Endodermal cell (in vitro differentiated cells): ENCODE measurements at regions not wholly inside any gene's neighbourhood (a gene's known extent, or its start where the extent isn't known, plus 50 kb on each side); places are given as distances from the start of the nearest gene placed in this dataset.

Source experiments
- DNase-seq: peaks from one replicate; pipeline ENCODE4 v3.0.0-alpha.2; 2017
- H3K27ac ChIP-seq: 2 replicates; pipeline ENCODE4 v1.5.1; 2013; ENCODE audit warnings: mild to moderate bottlenecking, low read depth, low read length, moderate library complexity
- H3K27me3 ChIP-seq: 2 replicates; pipeline ENCODE4 v1.6.1; 2013; ENCODE audit warnings: mild to moderate bottlenecking, low read length, moderate library complexity; ENCODE audit not compliant: insufficient read depth, control insufficient read depth, poor library complexity, severe bottlenecking
- H3K36me3 ChIP-seq: 2 replicates; pipeline ENCODE4 v1.7.0; 2013; ENCODE audit warnings: mild to moderate bottlenecking, low read length, moderate library complexity; ENCODE audit not compliant: control insufficient read depth, insufficient read depth
- H3K4me1 ChIP-seq: one replicate; pipeline ENCODE4 v1.7.0; 2013; ENCODE audit warnings: low read length; ENCODE audit not compliant: control insufficient read depth, insufficient read depth
- H3K4me3 ChIP-seq: 2 replicates; pipeline ENCODE4 v1.5.1; 2013; ENCODE audit warnings: mild to moderate bottlenecking, low read length, moderate library complexity
- H3K9ac ChIP-seq: 2 replicates; pipeline ENCODE4 v1.6.1; 2013; ENCODE audit warnings: mild to moderate bottlenecking, low read length, moderate library complexity; ENCODE audit not compliant: poor library complexity, severe bottlenecking; ENCODE audit errors: extremely low read depth
- H3K9me3 ChIP-seq: 2 replicates; pipeline ENCODE4 v1.6.1; 2013; ENCODE audit warnings: mild to moderate bottlenecking, low read length, moderate library complexity; ENCODE audit not compliant: control insufficient read depth
- H3K27ac Mint-ChIP-seq: 2 replicates; pipeline ENCODE4 v1.8.0; 2020; ENCODE audit warnings: mixed read lengths
- H3K27me3 Mint-ChIP-seq: 2 replicates; pipeline ENCODE4 v1.8.0; 2021; ENCODE audit warnings: mild to moderate bottlenecking, mixed read lengths; ENCODE audit not compliant: insufficient read depth
- H3K36me3 Mint-ChIP-seq: 2 replicates; pipeline ENCODE4 v1.8.0; 2020; ENCODE audit warnings: low read depth, mixed read lengths
- H3K4me1 Mint-ChIP-seq: 2 replicates; pipeline ENCODE4 v1.8.0; 2020; ENCODE audit warnings: mixed read lengths
- H3K4me3 Mint-ChIP-seq: 2 replicates; pipeline ENCODE4 v1.8.0; 2020; ENCODE audit warnings: mild to moderate bottlenecking, moderate library complexity, mixed read lengths
- H3K9me3 Mint-ChIP-seq: 2 replicates; pipeline ENCODE4 v1.8.0; 2020; ENCODE audit warnings: mild to moderate bottlenecking, mixed read lengths
- WGBS, 2 experiments: methylation state at CpG; one replicate each; pipeline versions ENCODE4 v1.1.5 to v1.1.7; 2013; ENCODE audit warnings: missing lambda C conversion rate in 2 of 2, mixed read lengths in 1 of 2; ENCODE audit not compliant: insufficient coverage in 1 of 2, insufficient read length in 1 of 2; 5-methylcytosine and 5-hydroxymethylcytosine counted together
- TF ChIP-seq, protein P1 (sequence below): fragments of 200-600 bp; sonication (generic); conservative IDR thresholded peaks from 2 replicates; pipeline ENCODE4 v1.5.0; 2021; ENCODE audit warnings: antibody characterized with exemption, mild to moderate bottlenecking

- no peak overlapping the region for H3K4me3 Mint-ChIP-seq
- H3K27ac Mint-ChIP-seq: no peak overlapping the region
- peaks cover 12% of the 10 kb centered on the region for H3K4me1 ChIP-seq
- peaks cover 20% of the 10 kb centered on the region for H3K4me1 Mint-ChIP-seq
- H3K36me3 Mint-ChIP-seq: no peaks in the 10 kb centered on the region
- 57 to 83% methylated on average over 1 to 3 of the region's 3 CpGs for WGBS, 2 experiments
- no peak overlapping the region for H3K4me3 ChIP-seq
- H3K27me3 Mint-ChIP-seq: peaks cover 9% of the 10 kb centered on the region
- no peak overlapping the region for H3K9ac ChIP-seq
- no peak overlapping the region for H3K27ac ChIP-seq
- H3K36me3 ChIP-seq: no peaks in the 10 kb centered on the region
- H3K27me3 ChIP-seq: no peaks in the 10 kb centered on the region
- H3K9me3 Mint-ChIP-seq: no peaks in the 10 kb centered on the region
- no peak for DNase-seq
- TF ChIP-seq, protein P1, sequence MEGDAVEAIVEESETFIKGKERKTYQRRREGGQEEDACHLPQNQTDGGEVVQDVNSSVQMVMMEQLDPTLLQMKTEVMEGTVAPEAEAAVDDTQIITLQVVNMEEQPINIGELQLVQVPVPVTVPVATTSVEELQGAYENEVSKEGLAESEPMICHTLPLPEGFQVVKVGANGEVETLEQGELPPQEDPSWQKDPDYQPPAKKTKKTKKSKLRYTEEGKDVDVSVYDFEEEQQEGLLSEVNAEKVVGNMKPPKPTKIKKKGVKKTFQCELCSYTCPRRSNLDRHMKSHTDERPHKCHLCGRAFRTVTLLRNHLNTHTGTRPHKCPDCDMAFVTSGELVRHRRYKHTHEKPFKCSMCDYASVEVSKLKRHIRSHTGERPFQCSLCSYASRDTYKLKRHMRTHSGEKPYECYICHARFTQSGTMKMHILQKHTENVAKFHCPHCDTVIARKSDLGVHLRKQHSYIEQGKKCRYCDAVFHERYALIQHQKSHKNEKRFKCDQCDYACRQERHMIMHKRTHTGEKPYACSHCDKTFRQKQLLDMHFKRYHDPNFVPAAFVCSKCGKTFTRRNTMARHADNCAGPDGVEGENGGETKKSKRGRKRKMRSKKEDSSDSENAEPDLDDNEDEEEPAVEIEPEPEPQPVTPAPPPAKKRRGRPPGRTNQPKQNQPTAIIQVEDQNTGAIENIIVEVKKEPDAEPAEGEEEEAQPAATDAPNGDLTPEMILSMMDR: no peak
- H3K9me3 ChIP-seq: no peaks in the 10 kb centered on the region
Observed at GRCh38 chr6:20328924-20329300, 72.8 kb upstream of the E2F3 start.

DNA sequence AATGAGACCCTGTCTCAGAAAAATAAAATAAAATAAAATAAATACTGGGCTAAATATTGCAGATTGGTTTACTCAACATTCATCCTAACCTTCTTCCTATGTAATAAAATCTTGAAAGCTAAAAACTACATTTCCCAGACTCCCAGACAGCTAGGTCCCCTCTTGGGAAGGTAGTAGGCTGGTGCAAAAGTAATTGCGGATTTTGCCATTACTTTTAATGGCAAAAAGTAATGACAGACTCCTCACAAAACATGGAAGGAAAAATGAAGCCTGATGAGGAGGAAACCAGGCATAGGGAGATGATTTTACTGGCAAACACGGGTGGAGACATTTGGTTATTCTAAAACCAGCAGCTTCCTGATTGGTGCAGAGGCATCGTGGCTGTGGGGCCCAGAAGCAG is 70.6 kb upstream of the E2F3 start:
- Mint-ChIP-seq H3K27ac (no peak overlapping the region), H3K27me3 (peaks cover 9% of the 10 kb centered on the region), H3K9me3 (no peaks in the 10 kb centered on the region), H3K36me3 (no peaks in the 10 kb centered on the region), H3K4me1 (peaks cover 22% of the 10 kb centered on the region), H3K4me3 (no peak overlapping the region)
- Histone ChIP-seq H3K4me3 (no peak overlapping the region), H3K27me3 (no peaks in the 10 kb centered on the region), H3K9me3 (no peaks in the 10 kb centered on the region), H3K4me1 (peaks cover 15% of the 10 kb centered on the region), H3K9ac (no peak overlapping the region), H3K36me3 (no peaks in the 10 kb centered on the region), H3K27ac (no peak overlapping the region)
- TF ChIP-seq, protein P1: no peak
- 75 to 93% methylated on average over 2 to 3 of the region's 3 CpGs for WGBS, 2 experiments
- DNase-seq: no peak

- Histone ChIP-seq H3K27ac (no peak overlapping the region), H3K4me3 (no peak overlapping the region), H3K4me1 (peaks cover 15% of the 10 kb centered on the region), H3K27me3 (no peaks in the 10 kb centered on the region), H3K36me3 (no peaks in the 10 kb centered on the region), H3K9ac (no peak overlapping the region), H3K9me3 (no peaks in the 10 kb centered on the region)
- Mint-ChIP-seq H3K36me3 (no peaks in the 10 kb centered on the region), H3K27me3 (peaks cover 9% of the 10 kb centered on the region), H3K4me1 (peaks cover 22% of the 10 kb centered on the region), H3K4me3 (no peak overlapping the region), H3K9me3 (no peaks in the 10 kb centered on the region), H3K27ac (no peak overlapping the region)
- 91 to 97% methylated on average over 5 of the region's 5 CpGs for WGBS, 2 experiments
- TF ChIP-seq, protein P1: no peak
- DNase-seq: no peak
Observed at GRCh38 chr6:20331625-20332024, 70.1 kb upstream of the E2F3 start.
